CD14-positive monocyte (primary cell): ENCODE measurements at regions not wholly inside any gene's neighbourhood (a gene's known extent, or its start where the extent isn't known, plus 50 kb on each side); places are given as distances from the start of the nearest gene placed in this dataset.
"Not testable (repeated sequence)": the region's sequence is repeated elsewhere in the genome, so short reads cannot be mapped to it uniquely, and the experiment has no call there.

Experiments used
- DNase-seq, 3 donors: peaks; one replicate each; pipeline ENCODE4 v3.0.0-alpha.2; 2011 to 2022
- H2AFZ ChIP-seq: 2 replicates; pipeline ENCODE4 v1.6.0; 2012; ENCODE audit warnings: mild to moderate bottlenecking, low read depth, low read length, inconsistent platforms; ENCODE audit not compliant: insufficient read depth, poor library complexity, severe bottlenecking
- H3K27ac ChIP-seq, 2 donors: 1 replicate in 1 of 2; 2 replicates in 1 of 2; pipeline ENCODE4 v1.5.1; 2012 to 2013; ENCODE audit warnings: low read length in 2 of 2, control low read depth in 1 of 2, inconsistent platforms in 1 of 2, low read depth in 1 of 2, mild to moderate bottlenecking in 1 of 2
- H3K27me3 ChIP-seq, 2 donors: one replicate each; pipeline versions ENCODE4 v1.6.0 to v1.6.1; 2011 to 2013; ENCODE audit warnings: low read length in 2 of 2; ENCODE audit not compliant: control insufficient read depth in 2 of 2, insufficient read depth in 2 of 2
- H3K36me3 ChIP-seq, 2 donors: replicated peaks in 1 of 2; 1 replicate in 1 of 2; 2 replicates in 1 of 2; pipeline versions ENCODE4 v1.5.1 to v1.6.1; 2012 to 2013; ENCODE audit warnings: low read length in 2 of 2, control low read depth in 1 of 2, inconsistent platforms in 1 of 2, mild to moderate bottlenecking in 1 of 2; ENCODE audit not compliant: insufficient read depth in 2 of 2, control insufficient read depth in 1 of 2
- H3K4me1 ChIP-seq, 2 donors: 1 replicate in 1 of 2; 2 replicates in 1 of 2; pipeline versions ENCODE4 v1.5.1 to v1.6.1; 2012 to 2013; ENCODE audit warnings: low read length in 2 of 2, control low read depth in 1 of 2, inconsistent platforms in 1 of 2, mild to moderate bottlenecking in 1 of 2, moderate library complexity in 1 of 2; ENCODE audit not compliant: insufficient read depth in 2 of 2, control insufficient read depth in 1 of 2
- H3K4me2 ChIP-seq: replicated peaks from 2 replicates; pipeline ENCODE3; 2012; ENCODE audit warnings: low read length, moderate library complexity, mild to moderate bottlenecking; ENCODE audit not compliant: poor library complexity, severe bottlenecking; ENCODE audit errors: extremely low read depth
- H3K4me3 ChIP-seq, 3 experiments: fragments of 200-600 bp in 1 of 3; sonication (generic) in 1 of 3; replicated peaks in 1 of 3; 1 replicate in 2 of 3; 2 replicates in 1 of 3; pipeline ENCODE4 v1.5.1; 2011 to 2013; ENCODE audit warnings: low read length in 3 of 3, mild to moderate bottlenecking in 3 of 3, control low read depth in 2 of 3, low read depth in 2 of 3, inconsistent platforms in 1 of 3, moderate library complexity in 1 of 3
- H3K79me2 ChIP-seq: 2 replicates; pipeline ENCODE4 v1.6.0; 2012; ENCODE audit warnings: mild to moderate bottlenecking, control low read depth, inconsistent platforms, low read length, moderate library complexity; ENCODE audit not compliant: insufficient read depth
- H3K9ac ChIP-seq: 2 replicates; pipeline ENCODE4 v1.6.0; 2017; ENCODE audit warnings: low read length, mild to moderate bottlenecking; ENCODE audit not compliant: insufficient read depth, poor library complexity, severe bottlenecking
- H3K9me3 ChIP-seq, 2 donors: replicated peaks in 1 of 2; 1 replicate in 1 of 2; 2 replicates in 1 of 2; pipeline versions ENCODE4 v1.5.1 to v1.6.1; 2012 to 2013; ENCODE audit warnings: low read length in 2 of 2, control low read depth in 1 of 2; ENCODE audit not compliant: control insufficient read depth in 1 of 2, insufficient read depth in 1 of 2
- H4K20me1 ChIP-seq: 2 replicates; pipeline ENCODE4 v1.6.0; 2012; ENCODE audit warnings: mild to moderate bottlenecking, low read length, control low read depth, moderate library complexity; ENCODE audit not compliant: insufficient read depth
- H3K27ac Mint-ChIP-seq, 7 donors: one replicate each; pipeline ENCODE4 v1.8.0; 2020; ENCODE audit warnings: mild to moderate bottlenecking in 7 of 7, mixed read lengths in 7 of 7, moderate library complexity in 6 of 7, inconsistent platforms in 2 of 7
- H3K27me3 Mint-ChIP-seq, 3 donors: one replicate each; pipeline ENCODE4 v1.8.0; 2021 to 2022; ENCODE audit warnings: low read depth in 3 of 3, mild to moderate bottlenecking in 3 of 3, mixed read lengths in 3 of 3, moderate library complexity in 3 of 3, inconsistent platforms in 1 of 3
- H3K36me3 Mint-ChIP-seq, 2 donors: one replicate each; pipeline ENCODE4 v1.8.0; 2020; ENCODE audit warnings: mixed read lengths in 2 of 2, inconsistent platforms in 1 of 2, mild to moderate bottlenecking in 1 of 2
- H3K4me1 Mint-ChIP-seq: one replicate; pipeline ENCODE4 v1.8.0; 2020; ENCODE audit warnings: mild to moderate bottlenecking, mixed read lengths
- H3K4me3 Mint-ChIP-seq, 2 donors: one replicate each; pipeline ENCODE4 v1.8.0; 2020; ENCODE audit warnings: mild to moderate bottlenecking in 2 of 2, mixed read lengths in 2 of 2, moderate library complexity in 1 of 2
- H3K9me3 Mint-ChIP-seq, 7 donors: one replicate each; pipeline ENCODE4 v1.8.0; 2020 to 2022; ENCODE audit warnings: mixed read lengths in 7 of 7, mild to moderate bottlenecking in 6 of 7, moderate library complexity in 6 of 7, inconsistent platforms in 2 of 7
- WGBS: methylation state at CpG from one replicate; pipeline ENCODE4 v1.1.5; 2013; ENCODE audit warnings: missing lambda C conversion rate; ENCODE audit not compliant: insufficient coverage; 5-methylcytosine and 5-hydroxymethylcytosine counted together
- intact Hi-C, 2 donors: fragments of 100-400 bp; cut with micrococcal nuclease; formaldehyde crosslinking; loops; one replicate each; pipeline versions ENCODE4 v1.15.0 to v1.15.1; 2023
- TF ChIP-seq, protein P1 (sequence below): fragments of 200-600 bp; IDR thresholded peaks from one replicate; pipeline ENCODE4 v1.8.0; 2022; ENCODE audit warnings: antibody characterized with exemption, mild to moderate bottlenecking

DNA sequence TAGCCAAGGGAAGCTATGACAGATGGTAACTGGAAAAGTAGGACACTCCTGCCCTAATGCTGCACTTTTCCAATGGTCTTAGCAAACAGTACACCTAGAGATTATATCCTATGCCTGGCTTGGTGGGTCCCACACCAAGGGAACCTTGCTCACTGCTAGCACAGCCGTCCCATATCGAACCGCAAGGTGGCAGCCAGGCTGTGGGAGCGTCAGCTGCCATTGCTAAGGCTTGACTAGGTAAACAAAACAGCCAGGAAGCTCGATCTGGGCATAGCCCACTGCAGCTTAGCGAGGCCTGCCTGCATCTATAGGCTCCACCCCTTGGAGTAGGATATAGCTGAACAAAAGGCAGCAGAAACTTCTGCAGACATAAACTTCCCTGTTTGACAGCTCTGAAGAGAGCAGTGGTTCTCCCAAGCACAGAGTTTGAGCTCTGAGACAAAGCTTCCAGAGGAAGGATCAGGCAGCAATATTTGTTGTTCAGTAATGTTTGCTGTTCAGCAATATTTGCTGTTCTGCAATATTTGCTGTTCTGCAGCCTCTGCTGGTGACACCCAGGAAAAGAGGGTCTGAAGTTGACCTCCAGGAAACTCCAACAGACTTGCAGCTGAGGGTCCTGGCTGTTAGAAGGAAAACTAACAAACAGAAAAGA lies 173.9 kb downstream of the RPS4Y2 start:
- H3K4me1 Mint-ChIP-seq: peaks cover 10% of the 10 kb centered on the region

DNA sequence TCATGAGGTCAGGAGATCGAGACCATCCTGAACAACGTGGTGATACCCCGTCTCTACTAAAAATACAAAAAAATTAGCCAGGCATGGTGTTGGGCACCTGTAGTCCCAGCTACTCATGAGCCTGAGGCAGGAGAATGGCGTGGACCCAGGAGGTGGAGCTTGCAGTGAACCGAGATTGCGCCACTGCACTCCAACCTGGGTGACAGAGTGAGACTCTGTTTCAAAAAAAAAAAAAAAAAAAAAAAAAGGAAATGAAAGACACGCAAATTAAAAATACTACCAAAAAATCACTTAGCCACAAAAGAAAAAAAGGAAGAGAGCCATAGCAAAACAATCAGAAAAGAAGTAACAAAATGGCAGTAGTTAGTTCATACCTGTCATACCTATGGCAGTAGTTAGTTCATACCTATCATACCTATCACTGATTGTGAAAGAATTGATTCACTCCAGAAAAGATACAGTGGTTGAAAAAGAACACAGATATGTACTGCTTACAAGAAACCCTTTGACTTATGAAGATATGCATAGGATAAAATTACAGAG lies 180.9 kb downstream of the RPS4Y2 start:
- H3K27me3 Mint-ChIP-seq, H3K36me3 Mint-ChIP-seq, DNase-seq, H4K20me1 ChIP-seq, H3K36me3 ChIP-seq, H3K4me3 ChIP-seq, H3K27ac ChIP-seq, H2AFZ ChIP-seq, H3K27me3 ChIP-seq, H3K4me1 Mint-ChIP-seq, H3K4me1 ChIP-seq, H3K4me2 ChIP-seq, H3K27ac Mint-ChIP-seq, H3K9ac ChIP-seq, H3K4me3 Mint-ChIP-seq, H3K9me3 ChIP-seq, intact Hi-C loops, H3K79me2 ChIP-seq: not testable (repeated sequence)
- peaks cover 0 to 12% (median 0%) of the 10 kb centered on the region in 7 donors for H3K9me3 Mint-ChIP-seq
- no CpG with 5 or more reads among the region's 7 CpGs for WGBS

More for the DNA sequence above, 173.9 kb downstream of the RPS4Y2 start:
- Histone ChIP-seq H3K27me3 (no peaks in the 10 kb centered on the region), H3K9me3 (peaks cover 0 to 7% of the 10 kb centered on the region in 2 donors), H4K20me1 (no peaks in the 10 kb centered on the region), H3K36me3 (no peaks in the 10 kb centered on the region), H3K4me1 (peaks cover 0 to 4% of the 10 kb centered on the region in 2 donors), H3K4me2 (no peak overlapping the region), H2AFZ (no peak overlapping the region), H3K4me3 (no peak overlapping the region), H3K9ac (no peak overlapping the region), H3K79me2 (no peaks in the 10 kb centered on the region), H3K27ac (no peak overlapping the region)
- H3K9me3 Mint-ChIP-seq: peaks cover 0 to 7% (median 0%) of the 10 kb centered on the region in 7 donors
- intact Hi-C loops: no loop called here
- no peak for DNase-seq
- H3K27ac Mint-ChIP-seq: no peak overlapping the region
- H3K4me3 Mint-ChIP-seq: no peak overlapping the region
- no peaks in the 10 kb centered on the region for H3K36me3 Mint-ChIP-seq
- TF ChIP-seq, protein P1, sequence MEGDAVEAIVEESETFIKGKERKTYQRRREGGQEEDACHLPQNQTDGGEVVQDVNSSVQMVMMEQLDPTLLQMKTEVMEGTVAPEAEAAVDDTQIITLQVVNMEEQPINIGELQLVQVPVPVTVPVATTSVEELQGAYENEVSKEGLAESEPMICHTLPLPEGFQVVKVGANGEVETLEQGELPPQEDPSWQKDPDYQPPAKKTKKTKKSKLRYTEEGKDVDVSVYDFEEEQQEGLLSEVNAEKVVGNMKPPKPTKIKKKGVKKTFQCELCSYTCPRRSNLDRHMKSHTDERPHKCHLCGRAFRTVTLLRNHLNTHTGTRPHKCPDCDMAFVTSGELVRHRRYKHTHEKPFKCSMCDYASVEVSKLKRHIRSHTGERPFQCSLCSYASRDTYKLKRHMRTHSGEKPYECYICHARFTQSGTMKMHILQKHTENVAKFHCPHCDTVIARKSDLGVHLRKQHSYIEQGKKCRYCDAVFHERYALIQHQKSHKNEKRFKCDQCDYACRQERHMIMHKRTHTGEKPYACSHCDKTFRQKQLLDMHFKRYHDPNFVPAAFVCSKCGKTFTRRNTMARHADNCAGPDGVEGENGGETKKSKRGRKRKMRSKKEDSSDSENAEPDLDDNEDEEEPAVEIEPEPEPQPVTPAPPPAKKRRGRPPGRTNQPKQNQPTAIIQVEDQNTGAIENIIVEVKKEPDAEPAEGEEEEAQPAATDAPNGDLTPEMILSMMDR: no peak
- H3K27me3 Mint-ChIP-seq: peaks cover 0 to 1% (median 0%) of the 10 kb centered on the region in 3 donors
- WGBS: 88% methylated on average over 6 of the region's 6 CpGs
